ENCODE measurements at regions not wholly inside any gene's neighbourhood (a gene's known extent, or its start where the extent isn't known, plus 50 kb on each side); places are given as distances from the start of the nearest gene placed in this dataset.

GRCh38 chr13:40439928-40440327 lies 226.5 kb downstream of the FOXO1 start:
- DNase-seq = no peak

- DNase-seq = no peak
Measured at GRCh38 chr13:40440990-40441820, 225.2 kb downstream of the FOXO1 start.

- DNase-seq = no peak
Measured at GRCh38 chr13:40442231-40442630, 224.2 kb downstream of the FOXO1 start.

DNA sequence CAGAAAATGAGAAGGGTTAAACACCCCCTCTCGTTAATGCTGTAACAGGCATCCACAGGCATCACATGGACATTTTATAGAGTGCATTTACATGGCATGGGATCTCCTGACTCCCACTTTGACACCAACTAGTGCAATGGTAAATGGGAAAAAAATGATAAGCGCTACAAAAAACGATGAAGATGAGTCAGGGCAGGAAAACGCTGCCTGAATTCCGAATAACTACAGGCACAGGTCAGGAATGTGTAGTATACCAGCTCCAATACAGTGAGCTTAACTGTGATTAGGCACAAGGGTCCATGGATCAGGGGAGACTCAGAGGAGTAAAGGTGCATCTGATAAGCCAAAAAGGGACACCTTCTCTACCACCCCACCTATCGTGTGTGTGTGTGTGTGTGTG lies 223.6 kb downstream of the FOXO1 start:
- no peak for DNase-seq

- no peak for DNase-seq
Measured at GRCh38 chr13:40444241-40444640, 222.2 kb downstream of the FOXO1 start.

DNA sequence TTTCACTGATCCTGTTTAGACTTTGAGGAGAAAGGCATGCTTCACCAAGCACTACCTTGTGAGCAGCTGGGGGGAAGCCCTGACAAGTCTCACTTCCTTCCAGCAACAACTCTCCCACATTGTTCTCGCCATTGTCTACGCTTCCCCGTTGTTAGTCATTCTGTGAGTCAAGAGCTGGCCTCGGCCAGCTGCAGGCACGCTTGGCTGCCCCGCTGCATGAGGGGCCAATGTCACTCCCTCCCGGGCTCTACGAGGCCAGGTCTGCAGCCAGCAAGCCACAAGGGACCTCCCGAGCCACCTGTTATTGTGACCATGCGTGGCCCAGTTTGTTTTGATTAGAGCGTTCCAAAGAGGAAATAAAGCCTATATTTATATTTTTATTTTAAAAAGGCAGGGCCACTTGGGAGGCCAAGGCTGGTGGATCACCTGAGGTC lies 220.9 kb downstream of the FOXO1 start:
- no peak for DNase-seq

DNA sequence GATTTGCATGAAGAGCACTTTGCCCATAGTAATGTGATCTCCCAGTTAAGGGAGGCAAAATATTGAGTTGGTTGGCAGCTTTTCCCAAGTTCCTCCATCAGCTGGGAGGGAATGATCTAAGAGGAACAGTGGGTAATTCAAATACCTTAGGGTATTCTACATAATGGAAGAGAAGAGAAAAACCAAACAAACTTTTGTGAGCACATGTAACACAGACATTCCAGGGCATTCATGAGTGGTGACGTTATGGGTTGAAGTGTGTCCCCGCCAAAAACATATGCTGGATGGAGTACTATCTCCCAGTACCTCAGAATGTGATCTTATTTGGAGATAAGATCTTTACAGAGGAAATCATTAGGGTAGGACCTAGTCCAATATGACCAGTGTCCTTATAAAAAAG lies 220.1 kb downstream of the FOXO1 start:
- DNase-seq = no peak

DNA sequence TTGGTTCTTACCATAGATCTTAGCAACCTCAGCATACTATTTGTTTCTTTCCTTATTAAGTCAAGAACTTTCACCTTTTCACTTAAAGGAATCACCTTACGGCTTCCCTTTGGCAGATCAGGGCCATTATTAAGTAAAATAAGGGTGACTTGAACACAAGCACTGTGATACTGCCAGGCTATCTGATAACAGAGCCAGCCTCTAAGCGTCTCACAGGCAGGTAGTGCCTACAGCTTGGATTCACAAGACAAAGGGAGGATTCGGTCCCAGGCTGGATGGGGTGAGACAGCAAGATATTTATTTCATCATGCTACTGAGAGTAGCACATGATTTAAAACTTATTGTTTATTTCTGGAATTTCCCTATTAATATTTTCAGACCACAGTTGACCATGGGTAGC lies 218.6 kb downstream of the FOXO1 start:
- no peak for DNase-seq

DNA sequence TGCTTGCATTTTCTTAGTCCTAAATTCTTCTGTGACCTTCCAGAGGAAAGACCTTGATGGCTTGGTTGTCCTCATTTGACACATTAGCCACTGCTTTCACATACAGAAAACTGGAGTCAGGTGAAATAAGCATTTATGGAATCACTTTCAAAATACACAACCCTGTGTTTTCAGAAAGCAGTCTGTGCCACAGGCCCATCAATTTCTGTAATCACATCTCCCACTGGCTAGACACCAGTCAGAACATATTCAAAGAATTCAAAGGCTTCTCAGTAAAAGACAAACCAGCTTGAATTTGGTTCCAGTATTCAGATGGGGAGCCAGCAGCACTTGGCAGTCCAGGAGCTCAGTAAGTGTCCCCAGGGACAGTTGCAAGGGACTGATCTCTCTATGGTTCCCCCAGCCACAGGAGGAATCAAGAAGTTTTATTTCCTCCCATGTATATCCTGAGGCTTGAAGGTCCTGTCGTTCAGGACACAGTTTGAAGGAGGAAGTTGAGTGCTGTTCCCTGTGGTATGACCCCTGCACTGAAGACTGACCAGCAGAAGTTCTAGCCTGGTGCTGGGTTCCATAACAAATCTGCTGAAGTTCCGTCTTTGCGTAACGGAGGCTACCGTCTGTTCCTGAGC lies 214.3 kb downstream of the FOXO1 start:
- DNase-seq = no peak

GRCh38 chr13:40452741-40453334 lies 213.6 kb downstream of the FOXO1 start:
- no peak for DNase-seq

- DNase-seq = no peak
Measured at GRCh38 chr13:40453351-40454021, 213.0 kb downstream of the FOXO1 start.

DNA sequence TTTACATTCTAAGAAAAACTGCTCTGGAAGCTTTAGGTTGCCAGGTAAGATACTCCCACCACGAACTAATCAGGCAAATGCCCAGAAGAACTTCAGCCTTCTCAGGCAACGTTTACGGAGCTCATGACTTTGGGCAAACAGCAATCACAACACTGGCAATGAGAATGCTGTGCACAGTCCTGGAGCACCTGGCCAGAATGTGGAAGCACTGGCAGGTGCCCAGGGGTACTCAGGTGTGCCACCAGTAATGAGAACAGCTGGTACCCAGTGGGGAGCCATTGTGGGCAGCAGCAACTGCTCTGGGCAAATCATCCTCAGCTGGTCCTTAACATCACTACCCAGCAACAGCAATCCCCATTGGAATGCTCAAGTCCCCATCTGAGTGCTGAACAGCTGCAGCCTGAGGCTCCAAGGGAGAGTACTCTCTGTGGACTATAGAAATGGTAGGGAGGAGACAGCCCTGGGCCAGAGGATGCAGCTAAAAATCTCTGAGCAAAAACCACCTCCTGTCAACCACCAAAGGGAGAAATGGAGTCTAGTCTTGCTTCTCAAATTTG lies 210.0 kb downstream of the FOXO1 start:
- DNase-seq = no peak

DNA sequence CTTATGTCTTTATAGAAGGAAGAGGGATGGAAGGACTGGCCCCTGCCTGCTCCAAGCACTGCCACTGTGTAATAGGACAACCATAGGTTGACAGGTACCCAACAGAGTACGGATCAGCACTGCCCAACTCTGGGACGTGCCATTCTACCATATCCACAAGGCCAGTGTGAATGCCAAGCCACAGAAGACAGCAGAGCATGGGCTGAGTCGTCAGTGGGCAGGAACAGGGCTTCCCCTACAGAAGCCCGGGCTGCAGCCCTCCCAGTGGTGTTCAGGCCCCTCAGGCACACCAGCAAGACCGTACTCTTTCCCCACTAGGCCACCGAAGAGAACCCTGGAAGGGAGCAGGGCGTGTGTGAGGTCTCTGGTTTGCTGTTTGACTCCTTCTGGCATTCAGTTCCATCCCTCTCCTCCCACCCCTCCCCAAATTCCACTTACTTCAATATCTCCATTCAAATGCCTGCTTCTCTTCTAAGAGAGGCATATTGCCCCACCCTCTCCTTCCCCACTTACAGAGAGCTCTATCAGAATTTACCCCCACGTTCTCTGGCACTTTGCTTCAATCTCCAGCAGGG lies 209.4 kb downstream of the FOXO1 start:
- no peak for DNase-seq

DNA sequence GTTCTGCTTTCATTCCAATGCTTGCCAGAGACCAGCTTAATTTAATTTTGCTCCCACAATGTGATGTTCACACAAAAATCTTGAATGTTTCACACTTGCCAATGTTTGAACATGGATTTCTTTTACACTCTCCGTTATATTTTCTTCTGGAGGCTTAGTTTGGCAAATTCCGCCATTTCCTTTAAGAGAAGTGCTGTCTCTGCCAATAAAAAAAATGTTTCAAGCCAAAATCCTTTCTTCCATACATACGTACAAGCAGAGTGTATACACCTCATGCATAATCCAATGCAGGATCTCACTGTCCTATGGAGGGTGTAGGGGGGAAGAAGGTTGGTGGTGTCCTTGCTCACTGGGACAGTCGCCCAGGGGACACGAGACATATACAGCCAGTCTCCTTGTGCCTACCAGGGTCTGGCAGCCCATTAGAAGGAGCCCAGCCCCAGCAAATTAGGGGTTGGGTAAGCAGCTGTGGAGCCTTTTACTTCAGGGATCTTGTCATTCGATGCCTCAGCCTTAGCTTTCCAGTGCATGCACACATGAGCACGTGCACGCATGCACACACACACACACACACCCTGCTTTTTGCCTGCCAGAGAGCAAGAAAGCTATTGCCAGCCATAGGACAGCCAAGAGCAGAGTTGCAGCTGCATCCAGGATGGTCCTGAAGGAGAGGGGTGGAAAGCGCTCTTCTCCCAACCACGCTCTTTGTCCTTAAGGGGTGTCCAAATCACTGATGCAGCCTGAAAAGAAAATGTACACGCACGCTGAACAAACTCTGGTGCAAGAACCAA lies 208.3 kb downstream of the FOXO1 start:
- no peak for DNase-seq

DNA sequence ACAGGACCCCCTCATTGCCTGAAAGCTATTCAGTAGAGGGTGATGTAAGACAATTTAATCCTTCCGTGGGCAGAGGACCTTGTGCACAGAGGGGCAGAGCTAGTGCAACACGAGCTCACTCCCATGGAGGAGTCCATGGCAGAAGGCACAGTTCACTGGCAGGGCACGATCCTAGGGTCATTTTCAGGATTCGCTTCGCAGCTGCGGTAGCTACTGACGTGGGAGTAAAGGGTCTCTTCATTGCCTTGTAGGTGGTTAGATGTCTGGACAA lies 207.8 kb downstream of the FOXO1 start:
- no peak for DNase-seq

GRCh38 chr13:40460116-40460515 lies 206.3 kb downstream of the FOXO1 start:
- DNase-seq = no peak

DNA sequence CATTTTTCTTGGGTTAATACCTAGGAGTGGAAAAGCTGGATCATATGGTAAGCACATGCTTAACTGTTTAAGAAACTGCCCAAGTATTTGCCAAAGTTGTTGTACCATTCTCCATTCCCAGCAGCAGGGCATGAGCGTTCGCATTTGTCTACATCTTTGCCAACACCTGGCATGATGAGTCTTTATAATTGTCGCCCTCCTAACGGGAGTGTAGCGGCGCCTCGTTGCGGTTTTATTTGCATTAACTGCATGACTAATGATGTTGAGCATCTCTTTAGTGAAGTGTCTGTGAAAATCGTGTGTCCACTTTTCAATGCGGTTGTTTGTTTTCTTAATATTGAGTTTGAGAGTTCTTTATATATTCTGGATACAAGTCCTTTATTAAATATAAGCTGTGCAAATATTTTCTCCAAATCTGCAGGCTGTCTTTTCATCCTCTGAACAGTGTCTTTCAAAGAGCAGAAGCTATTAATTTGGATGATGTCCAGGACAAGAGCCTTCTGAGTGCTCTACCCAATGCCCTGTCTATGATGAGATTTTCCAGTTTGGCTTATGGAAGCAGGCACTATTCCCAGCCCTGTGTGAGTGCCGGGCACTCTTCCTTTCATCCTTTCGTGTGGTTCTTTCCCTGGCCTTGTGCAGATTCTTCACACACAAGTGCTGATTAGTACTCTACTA lies 202.0 kb downstream of the FOXO1 start:
- DNase-seq = no peak

DNA sequence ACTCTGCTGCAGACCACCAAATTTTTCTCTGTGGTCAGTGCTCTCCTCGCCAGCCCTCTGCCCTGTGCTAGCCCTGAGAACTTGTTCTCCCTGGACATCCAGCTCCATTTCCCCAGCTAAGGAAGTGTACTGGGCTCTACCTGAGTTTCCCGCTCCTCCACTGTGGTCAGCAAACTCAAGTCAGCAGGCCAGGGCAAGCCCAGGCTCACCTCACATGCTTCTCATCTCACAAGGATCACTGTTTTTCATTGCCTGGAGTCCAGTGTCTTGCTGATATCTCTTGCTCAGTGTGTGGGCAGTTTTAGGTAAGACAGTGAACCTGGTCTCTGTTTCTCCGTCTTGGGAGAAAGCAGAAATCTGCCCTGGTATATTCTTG lies 201.4 kb downstream of the FOXO1 start:
- no peak for DNase-seq

- DNase-seq = no peak
Measured at GRCh38 chr13:40466272-40466671, 200.2 kb downstream of the FOXO1 start.

DNA sequence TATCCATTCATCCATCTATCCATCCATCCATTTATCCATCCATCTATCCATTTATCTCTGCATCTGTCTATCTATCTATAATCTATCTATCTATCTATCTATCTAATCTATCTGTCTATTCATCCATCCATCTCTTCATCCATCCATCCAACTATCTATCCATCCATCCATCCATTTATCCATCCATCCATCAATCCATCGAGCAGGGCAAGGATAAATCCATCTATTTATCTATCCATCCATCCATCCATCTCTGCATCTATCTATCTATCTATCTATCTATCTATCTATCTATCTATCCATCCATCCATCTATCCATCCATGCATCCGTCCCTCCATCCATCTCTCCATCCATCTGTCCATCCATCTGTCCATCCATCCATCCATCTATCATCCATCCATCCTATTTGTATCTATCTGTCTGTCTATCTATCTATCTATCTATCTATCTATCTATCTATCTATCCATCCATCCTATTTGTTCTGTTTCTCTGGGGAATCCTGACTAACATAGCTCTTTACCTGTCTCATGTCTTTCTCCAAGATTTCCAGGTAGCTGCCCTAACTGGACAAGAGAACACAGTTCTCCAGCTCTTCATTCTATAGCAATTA lies 198.1 kb downstream of the FOXO1 start:
- no peak for DNase-seq

DNA sequence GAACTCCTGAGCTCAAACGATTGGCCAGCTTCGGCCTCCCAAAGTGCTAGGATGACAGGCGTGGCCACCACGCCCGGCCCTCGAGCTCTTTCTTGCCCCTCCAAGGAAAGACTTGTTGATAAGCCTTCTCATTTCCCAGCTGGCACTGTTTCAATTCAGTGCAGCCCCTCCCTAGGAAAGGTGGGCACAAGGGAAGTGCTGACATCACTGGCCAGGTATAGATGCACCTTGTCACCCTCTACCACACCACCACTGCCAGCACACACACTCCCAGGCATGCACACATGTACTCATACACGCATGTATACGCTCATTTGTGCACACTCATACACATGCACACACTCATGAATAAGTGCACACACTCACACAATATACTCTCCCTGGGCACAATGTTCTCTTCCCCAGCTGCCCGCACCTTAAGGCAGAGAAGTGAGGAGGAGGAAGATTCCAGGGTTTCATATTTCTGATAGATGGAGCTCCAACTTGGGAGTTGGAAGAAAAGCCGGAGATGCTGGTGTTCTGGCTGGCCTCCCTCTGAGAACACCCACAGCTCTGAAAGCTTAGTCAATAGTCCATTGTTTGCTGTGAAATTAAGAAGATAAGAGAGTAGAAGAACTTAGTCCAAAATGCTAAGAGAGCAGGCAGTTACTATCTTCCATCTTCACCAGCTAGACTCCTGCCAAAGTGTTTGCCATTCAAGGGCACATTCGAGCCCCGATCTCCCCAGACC lies 196.7 kb downstream of the FOXO1 start:
- no peak for DNase-seq
